PC-9 (cell line): ENCODE measurements at regions not wholly inside any gene's neighbourhood (a gene's known extent, or its start where the extent isn't known, plus 50 kb on each side); places are given as distances from the start of the nearest gene placed in this dataset.

Source experiments
- BruUV-seq: library from RNA; stranded (reverse); fragments of 400-500 nt; replicated peaks from 2 replicates; lab custom pipeline; 2021; lab: Mats Ljungman, UMichigan
- CTCF ChIA-PET: fragments of 300-600 bp; sonication (Branson Sonifier 250); formaldehyde crosslinking; loops from one replicate; lab custom pipeline; 2022; ENCODE audit warnings: antibody characterized with exemption; lab: Charles Lee
- POLR2A ChIA-PET: fragments of 300-600 bp; sonication (Branson Sonifier 250); formaldehyde crosslinking; loops from one replicate; lab custom pipeline; 2022; ENCODE audit warnings: antibody characterized with exemption; ENCODE audit not compliant: unreplicated experiment; lab: Charles Lee
- DNase-seq, 2 experiments: peaks; one replicate each; pipeline versions ENCODE4 v3.0.0 to v3.0.0-alpha.2; 2015 to 2022; ENCODE audit warnings: mixed read lengths in 1 of 2
- H2AFZ ChIP-seq: fragments of 200-600 bp; sonication (generic); 2 replicates; pipeline ENCODE4 v1.8.1; 2017; ENCODE audit warnings: antibody characterized with exemption
- H3F3A ChIP-seq: fragments of 200-600 bp; sonication (generic); 2 replicates; pipeline ENCODE4 v1.8.1; 2017; ENCODE audit warnings: antibody characterized with exemption, mild to moderate bottlenecking, low read depth; ENCODE audit not compliant: insufficient read depth
- H3K27ac ChIP-seq: fragments of 200-600 bp; sonication (generic); 2 replicates; pipeline ENCODE4 v1.6.1; 2016; ENCODE audit warnings: mixed run types
- H3K27me3 ChIP-seq: fragments of 200-600 bp; sonication (generic); 2 replicates; pipeline ENCODE4 v1.6.1; 2016; ENCODE audit warnings: low read depth, mixed run types; ENCODE audit not compliant: insufficient read depth
- H3K36me3 ChIP-seq: fragments of 200-600 bp; sonication (generic); 2 replicates; pipeline ENCODE4 v1.6.1; 2016; ENCODE audit warnings: low read depth, mixed run types
- H3K4me1 ChIP-seq: fragments of 200-600 bp; sonication (generic); replicated peaks from 2 replicates; pipeline ENCODE4 v1.6.1; 2016; ENCODE audit warnings: mixed run types; ENCODE audit not compliant: insufficient read depth
- H3K4me2 ChIP-seq: fragments of 200-600 bp; sonication (generic); 2 replicates; pipeline ENCODE4 v1.6.1; 2017; ENCODE audit warnings: mixed run types
- H3K4me3 ChIP-seq: fragments of 200-600 bp; sonication (generic); 2 replicates; pipeline ENCODE4 v1.6.1; 2016; ENCODE audit warnings: mixed run types
- H3K79me2 ChIP-seq: fragments of 200-600 bp; sonication (generic); 2 replicates; pipeline ENCODE4 v1.6.1; 2017; ENCODE audit warnings: low read depth, mixed run types
- H3K9me2 ChIP-seq: fragments of 200-600 bp; sonication (generic); 2 replicates; pipeline ENCODE4 v1.8.1; 2017; ENCODE audit warnings: mild to moderate bottlenecking; ENCODE audit not compliant: insufficient read depth
- H3K9me3 ChIP-seq: fragments of 200-600 bp; sonication (generic); 2 replicates; pipeline ENCODE4 v1.8.1; 2016; ENCODE audit warnings: low read depth; ENCODE audit not compliant: insufficient read depth
- H4K20me1 ChIP-seq: fragments of 200-600 bp; sonication (generic); 2 replicates; pipeline ENCODE4 v1.8.1; 2017; ENCODE audit not compliant: insufficient read depth
- EZH2 ChIP-seq: fragments of 200-600 bp; sonication (generic); IDR thresholded peaks from 2 replicates; pipeline ENCODE4 v1.8.0; 2017; ENCODE audit warnings: antibody characterized with exemption, low read depth
- intact Hi-C: fragments of 100-400 bp; cut with micrococcal nuclease; formaldehyde crosslinking; loops from one replicate; pipeline ENCODE4 v1.10.0; 2022; ENCODE audit not compliant: unreplicated experiment
- TF ChIP-seq, protein P1 (sequence below): fragments of 200-600 bp; sonication (generic); conservative IDR thresholded peaks from 2 replicates; pipeline ENCODE4 v1.6.1; 2017; ENCODE audit warnings: mixed run types, antibody characterized with exemption, mild to moderate bottlenecking, moderate library complexity

DNA sequence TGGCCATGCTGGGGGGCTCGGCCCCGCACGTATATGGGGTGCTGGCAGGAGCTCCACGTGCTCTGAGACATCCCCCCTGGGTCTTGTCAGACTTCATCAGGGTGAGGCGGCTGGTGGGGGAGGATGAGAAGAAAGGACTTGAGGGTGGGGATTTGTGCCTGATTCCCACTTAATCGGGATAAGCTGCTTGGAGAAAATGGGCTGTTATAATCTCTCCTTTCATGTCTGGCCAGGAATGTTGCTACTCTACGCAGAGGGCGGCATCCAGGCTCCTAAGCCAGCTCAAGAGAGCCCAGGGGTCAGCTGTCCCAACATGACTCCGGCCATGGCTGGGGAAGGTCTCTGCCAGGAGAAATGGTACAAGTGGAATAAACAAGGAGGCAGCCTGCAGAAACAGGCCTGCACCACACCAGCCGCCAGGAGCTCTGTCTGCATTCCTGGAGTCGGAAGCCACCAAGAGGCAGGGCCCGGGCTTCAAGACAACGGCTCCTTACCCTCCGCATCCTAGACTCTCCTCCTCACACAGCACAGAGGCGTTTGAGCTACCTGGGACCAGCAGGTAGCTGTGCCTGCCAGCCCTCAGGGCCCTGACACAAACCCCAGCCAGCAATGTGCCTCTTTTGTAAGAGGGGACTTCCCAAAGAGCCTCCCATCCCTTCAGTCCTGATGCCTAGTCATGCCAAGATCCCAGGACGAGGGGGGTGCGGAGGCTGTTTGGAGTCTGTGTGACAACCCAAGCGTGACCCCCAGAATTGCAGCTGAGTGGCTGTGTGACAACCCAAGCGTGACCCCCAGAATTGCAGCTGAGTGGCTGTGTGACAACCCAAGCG, 195.8 kb upstream of the DIO3 start:
- Histone ChIP-seq H3K4me1 (no peaks in the 10 kb centered on the region), H3K27ac (no peak overlapping the region), H3K4me2 (no peak overlapping the region), H3K9me3 (no peaks in the 10 kb centered on the region), H3K79me2 (no peaks in the 10 kb centered on the region), H3K9me2 (no peaks in the 10 kb centered on the region), H3K4me3 (no peak overlapping the region), H3F3A (no peaks in the 10 kb centered on the region), H2AFZ (no peak overlapping the region), H3K36me3 (no peaks in the 10 kb centered on the region), H3K27me3 (no peaks in the 10 kb centered on the region), H4K20me1 (no peaks in the 10 kb centered on the region)
- TF ChIP-seq, protein P1, sequence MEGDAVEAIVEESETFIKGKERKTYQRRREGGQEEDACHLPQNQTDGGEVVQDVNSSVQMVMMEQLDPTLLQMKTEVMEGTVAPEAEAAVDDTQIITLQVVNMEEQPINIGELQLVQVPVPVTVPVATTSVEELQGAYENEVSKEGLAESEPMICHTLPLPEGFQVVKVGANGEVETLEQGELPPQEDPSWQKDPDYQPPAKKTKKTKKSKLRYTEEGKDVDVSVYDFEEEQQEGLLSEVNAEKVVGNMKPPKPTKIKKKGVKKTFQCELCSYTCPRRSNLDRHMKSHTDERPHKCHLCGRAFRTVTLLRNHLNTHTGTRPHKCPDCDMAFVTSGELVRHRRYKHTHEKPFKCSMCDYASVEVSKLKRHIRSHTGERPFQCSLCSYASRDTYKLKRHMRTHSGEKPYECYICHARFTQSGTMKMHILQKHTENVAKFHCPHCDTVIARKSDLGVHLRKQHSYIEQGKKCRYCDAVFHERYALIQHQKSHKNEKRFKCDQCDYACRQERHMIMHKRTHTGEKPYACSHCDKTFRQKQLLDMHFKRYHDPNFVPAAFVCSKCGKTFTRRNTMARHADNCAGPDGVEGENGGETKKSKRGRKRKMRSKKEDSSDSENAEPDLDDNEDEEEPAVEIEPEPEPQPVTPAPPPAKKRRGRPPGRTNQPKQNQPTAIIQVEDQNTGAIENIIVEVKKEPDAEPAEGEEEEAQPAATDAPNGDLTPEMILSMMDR, result no peak
- TF ChIP-seq EZH2, result no peak
- no TSS peak for BruUV-seq
- intact Hi-C loops, result no loop called here
- DNase-seq, result no peak
- CTCF ChIA-PET, result no interaction called here
- POLR2A ChIA-PET, result no interaction called here

GRCh38 chr14:101367421-101368261, 193.7 kb upstream of the DIO3 start:
- Histone ChIP-seq H3K27ac (no peak overlapping the region), H3K79me2 (no peaks in the 10 kb centered on the region), H2AFZ (no peak overlapping the region), H3K27me3 (no peaks in the 10 kb centered on the region), H3F3A (no peaks in the 10 kb centered on the region), H3K36me3 (no peaks in the 10 kb centered on the region), H3K4me3 (no peak overlapping the region), H3K4me1 (no peaks in the 10 kb centered on the region), H3K9me2 (no peaks in the 10 kb centered on the region), H4K20me1 (no peaks in the 10 kb centered on the region), H3K4me2 (no peak overlapping the region), H3K9me3 (no peaks in the 10 kb centered on the region)
- DNase-seq, result no peak
- POLR2A ChIA-PET, result no interaction called here
- CTCF ChIA-PET, result no interaction called here
- intact Hi-C loops, result no loop called here
- TF ChIP-seq EZH2, result no peak
- TF ChIP-seq, protein P1, result no peak
- no TSS peak for BruUV-seq

DNA sequence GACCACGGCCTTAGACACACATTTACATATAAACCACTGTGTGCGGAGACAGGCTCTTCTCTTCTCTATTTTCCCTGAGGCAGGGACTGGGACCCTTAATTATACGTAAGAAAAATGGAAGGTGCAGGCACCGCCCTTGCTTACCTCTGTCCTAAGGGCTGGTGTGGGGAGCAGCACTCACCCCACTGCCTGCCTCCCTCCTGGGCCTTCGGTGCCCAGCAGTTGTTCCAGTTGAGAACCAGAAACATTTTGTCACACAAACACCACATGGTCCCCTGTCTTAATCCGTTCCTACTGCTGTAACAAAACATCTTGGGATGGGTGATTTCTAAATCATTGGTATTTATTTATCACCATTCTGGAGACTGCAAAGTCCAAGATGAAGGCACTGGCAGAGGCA, 192.7 kb upstream of the DIO3 start:
- Histone ChIP-seq H4K20me1 (no peaks in the 10 kb centered on the region), H2AFZ (no peak overlapping the region), H3K9me2 (no peaks in the 10 kb centered on the region), H3K4me2 (no peak overlapping the region), H3K4me3 (no peak overlapping the region), H3K79me2 (no peaks in the 10 kb centered on the region), H3K27ac (no peak overlapping the region), H3K27me3 (no peaks in the 10 kb centered on the region), H3F3A (no peaks in the 10 kb centered on the region), H3K36me3 (no peaks in the 10 kb centered on the region), H3K4me1 (no peaks in the 10 kb centered on the region), H3K9me3 (no peaks in the 10 kb centered on the region)
- ChIA-PET POLR2A (no interaction called here), CTCF (no interaction called here)
- DNase-seq, result no peak
- TF ChIP-seq, protein P1, result no peak
- no peak for TF ChIP-seq EZH2
- intact Hi-C loops, result no loop called here
- BruUV-seq, result no TSS peak
